Psoas muscle (tissue), 7 donors: ENCODE measurements at regions not wholly inside any gene's neighbourhood (a gene's known extent, or its start where the extent isn't known, plus 50 kb on each side); places are given as distances from the start of the nearest gene placed in this dataset.

Experiments
- ATAC-seq, 4 donors: fragments of 200-7000 bp; cut with Tn5 transposase; one replicate each; pipeline ENCODE4 v1.9.1; 2020; ENCODE audit warnings: moderate library complexity in 3 of 4, mild to moderate bottlenecking in 2 of 4
- DNase-seq, 2 donors: peaks; one replicate each; pipeline ENCODE4 v3.0.0-alpha.2; 2020
- H3K27ac ChIP-seq: fragments of 200-600 bp; one replicate; pipeline ENCODE4 v1.8.0; 2022
- H3K27me3 ChIP-seq, 3 donors: fragments of 200-600 bp in 1 of 3; one replicate each; pipeline versions ENCODE4 v1.6.1 to v1.8.0; 2013 to 2022; ENCODE audit warnings: low read length in 2 of 3, mild to moderate bottlenecking in 2 of 3, moderate library complexity in 1 of 3; ENCODE audit not compliant: insufficient read depth in 3 of 3
- H3K36me3 ChIP-seq, 2 donors: fragments of 200-600 bp in 1 of 2; one replicate each; pipeline versions ENCODE4 v1.6.1 to v1.8.0; 2013 to 2022; ENCODE audit warnings: low read depth in 1 of 2, mild to moderate bottlenecking in 1 of 2, moderate library complexity in 1 of 2; ENCODE audit not compliant: insufficient read depth in 1 of 2
- H3K4me1 ChIP-seq: fragments of 200-600 bp; one replicate; pipeline ENCODE4 v1.8.0; 2022
- H3K4me3 ChIP-seq: fragments of 200-600 bp; one replicate; pipeline ENCODE4 v1.8.0; 2022; ENCODE audit warnings: mild to moderate bottlenecking
- H3K9me3 ChIP-seq: fragments of 200-600 bp; one replicate; pipeline ENCODE4 v1.8.0; 2022
- CTCF ChIP-seq: fragments of 200-600 bp; IDR thresholded peaks from one replicate; pipeline ENCODE4 v1.8.0; 2022; ENCODE audit warnings: antibody characterized with exemption
- WGBS, 3 donors: extraction: QIAGEN DNeasy Blood & Tissue Kit; methylation state at CpG; one replicate each; pipeline versions ENCODE4 v1.1.6 to v1.1.7; 2013; 5-methylcytosine and 5-hydroxymethylcytosine counted together
- intact Hi-C, 2 donors: fragments of 100-400 bp; cut with DNase I; formaldehyde crosslinking; loops; one replicate each; pipeline versions ENCODE4 v1.11.0 to v1.14.2; 2022
- donor health status: healthy with polysubstance abuse.
- donor health status: DM: no; HTN: no; CAD: no; lungs with moderate emphysema.
- donor health status: Bipolar disorder and iron deficiency.
- donor health status: healthy.
- donor health status: DM: yes; HTN: yes; CAD: no.
- donor health status: DM: no; HTN: no; CAD: no.
- donor health status: DM: yes; HTN: yes; CAD: no.

GRCh38 chr6:140567466-140567865, 1193.0 kb upstream of the CITED2 start:
- Histone ChIP-seq H3K4me3 (no peak overlapping the region), H3K4me1 (peaks cover 15% of the 10 kb centered on the region), H3K36me3 (no peaks in the 10 kb centered on the region), H3K27ac (no peak overlapping the region), H3K9me3 (no peaks in the 10 kb centered on the region), H3K27me3 (no peaks in the 10 kb centered on the region)
- DNase-seq: no peak
- ATAC-seq: no peak
- TF ChIP-seq CTCF: no peak
- 66 to 76% (median 71%) methylated on average over 2 of the region's 2 CpGs for WGBS, 3 donors
- intact Hi-C loops: no loop called here

GRCh38 chr6:140566781-140567277, 1192.4 kb upstream of the CITED2 start:
- H3K27ac ChIP-seq: peak overlapping the region; percentile 25
- no peak for TF ChIP-seq CTCF

GRCh38 chr6:140563728-140564127, 1189.3 kb upstream of the CITED2 start:
- Histone ChIP-seq H3K9me3 (no peaks in the 10 kb centered on the region), H3K27ac (no peak overlapping the region), H3K36me3 (no peaks in the 10 kb centered on the region), H3K4me1 (peaks cover 11% of the 10 kb centered on the region), H3K4me3 (no peak overlapping the region), H3K27me3 (no peaks in the 10 kb centered on the region)
- DNase-seq (no peak), ATAC-seq (no peak)
- TF ChIP-seq CTCF: no peak
- intact Hi-C loops: no loop called here

More at GRCh38 chr6:140566781-140567277, 1192.4 kb upstream of the CITED2 start:
- H3K27me3 ChIP-seq: no peaks in the 10 kb centered on the region
- ATAC-seq (peak; percentile 63 to 90 (median 76)), DNase-seq (no peak)
- H3K36me3 ChIP-seq: no peaks in the 10 kb centered on the region
- no peak overlapping the region for H3K4me3 ChIP-seq
- no peaks in the 10 kb centered on the region for H3K9me3 ChIP-seq
- peaks cover 13% of the 10 kb centered on the region for H3K4me1 ChIP-seq
- intact Hi-C loops: no loop called here
- 75 to 83% (median 81%) methylated on average over 1 of the region's 1 CpG for WGBS, 3 donors

- H3K27me3 ChIP-seq: no peaks in the 10 kb centered on the region
- no peak overlapping the region for H3K4me3 ChIP-seq
- DNase-seq (no peak), ATAC-seq (no peak)
- WGBS, 3 donors: 75 to 84% (median 81%) methylated on average over 2 of the region's 2 CpGs
- peaks cover 4% of the 10 kb centered on the region for H3K4me1 ChIP-seq
- intact Hi-C loops: no loop called here
- no peak for TF ChIP-seq CTCF
- H3K36me3 ChIP-seq: no peaks in the 10 kb centered on the region
- H3K9me3 ChIP-seq: no peaks in the 10 kb centered on the region
- no peak overlapping the region for H3K27ac ChIP-seq
These were observed 1187.3 kb upstream of the CITED2 start for GRCh38 chr6:140561701-140562100.

- no peaks in the 10 kb centered on the region for H3K9me3 ChIP-seq
- no peak for TF ChIP-seq CTCF
- no peaks in the 10 kb centered on the region for H3K27me3 ChIP-seq
- H3K36me3 ChIP-seq: no peaks in the 10 kb centered on the region
- ATAC-seq: no peak
- no peak overlapping the region for H3K4me3 ChIP-seq
- H3K27ac ChIP-seq: no peak overlapping the region
- intact Hi-C loops: no loop called here
- no peak for DNase-seq
- H3K4me1 ChIP-seq: no peaks in the 10 kb centered on the region
- WGBS, 3 donors: 66 to 90% (median 70%) methylated on average over 1 of the region's 1 CpG
These were observed 1186.2 kb upstream of the CITED2 start for GRCh38 chr6:140560671-140561070.
